ENCODE measurements at regions not wholly inside any gene's neighbourhood (a gene's known extent, or its start where the extent isn't known, plus 50 kb on each side); places are given as distances from the start of the nearest gene placed in this dataset.
"Not testable (repeated sequence)": the region's sequence is repeated elsewhere in the genome, so short reads cannot be mapped to it uniquely, and the experiment has no call there.

DNA sequence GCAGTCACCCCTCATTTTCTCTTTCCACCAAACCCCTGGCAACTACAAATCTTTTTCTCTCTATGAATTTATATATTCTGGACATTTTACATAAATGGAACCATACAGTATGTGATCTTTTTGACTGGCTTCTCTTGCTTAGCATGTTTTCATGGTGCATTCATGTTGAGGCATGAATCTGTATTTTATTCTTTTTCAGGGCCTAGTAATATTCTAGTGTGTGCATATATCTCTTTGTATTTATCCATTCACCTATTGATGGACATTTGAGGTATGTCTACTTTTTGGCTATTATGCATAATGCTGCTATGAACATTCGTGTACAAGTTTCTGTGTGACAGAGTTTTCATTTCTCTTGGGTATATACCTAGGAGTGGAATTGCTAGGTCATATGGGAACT lies 78.2 kb downstream of the HACD1 start:
- DNase-seq, result no peak

- DNase-seq, result no peak
Observed at GRCh38 chr10:17537281-17537680, 79.9 kb downstream of the HACD1 start.

- DNase-seq, result no peak
Observed at GRCh38 chr10:17536221-17536620, 81.0 kb downstream of the HACD1 start.

- DNase-seq, result no peak
Observed at GRCh38 chr10:17533731-17534130, 79.3 kb upstream of the ST8SIA6 start.

DNA sequence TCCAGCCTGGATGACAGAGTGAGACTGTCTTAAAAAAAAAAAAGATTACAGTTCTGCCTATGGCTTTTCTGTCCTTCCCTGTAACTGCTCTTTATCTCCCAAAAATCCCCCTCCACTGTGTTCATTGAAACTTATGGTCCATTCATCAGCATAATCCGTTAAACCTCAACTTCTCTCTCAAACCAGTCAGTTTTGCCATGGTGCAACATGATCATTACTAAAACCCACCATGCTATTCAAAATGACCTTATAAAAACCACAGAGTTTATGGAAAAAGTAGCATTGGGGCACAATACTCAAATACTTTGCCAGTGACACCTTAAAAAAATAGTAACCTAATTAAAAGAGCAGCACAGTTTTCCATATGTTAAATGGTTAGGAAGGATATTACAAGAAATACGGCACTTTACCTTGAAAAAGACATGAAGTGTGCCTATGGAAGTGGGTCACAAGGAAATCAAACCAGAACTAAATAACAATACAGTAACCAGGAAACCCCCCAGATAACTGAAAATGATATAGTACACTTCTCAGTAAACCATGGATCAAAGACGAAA lies 74.0 kb upstream of the ST8SIA6 start:
- DNase-seq, result no peak

DNA sequence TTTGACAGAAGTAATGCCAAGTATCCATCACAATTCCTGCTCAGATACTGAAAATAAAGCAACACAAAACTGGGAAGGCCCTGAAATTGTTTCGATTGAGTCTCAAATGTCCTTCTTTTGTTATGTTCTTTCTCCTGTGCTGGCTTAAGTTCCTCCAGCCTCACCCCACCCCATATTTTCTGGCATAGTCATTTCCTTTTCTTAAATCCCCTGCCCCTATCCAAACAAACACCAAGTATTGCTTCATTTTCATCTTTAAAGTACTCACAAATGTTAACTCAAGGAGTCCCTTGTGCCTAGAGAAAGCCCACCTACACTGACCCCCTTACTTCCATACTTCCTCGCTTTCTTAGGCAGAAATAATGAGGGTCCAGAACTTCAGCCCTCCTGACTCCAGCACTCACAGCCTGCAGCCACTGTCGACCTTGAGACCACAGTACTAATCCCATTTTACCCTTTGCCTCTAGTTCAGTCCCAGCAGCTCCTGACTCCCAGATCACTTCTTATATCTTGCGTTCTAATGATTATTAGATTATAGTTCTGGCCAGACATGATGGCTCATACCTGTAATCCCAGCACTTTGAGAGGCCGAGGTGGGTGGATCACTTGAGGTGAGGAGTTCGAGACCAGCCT lies 73.2 kb upstream of the ST8SIA6 start:
- DNase-seq, result no peak

DNA sequence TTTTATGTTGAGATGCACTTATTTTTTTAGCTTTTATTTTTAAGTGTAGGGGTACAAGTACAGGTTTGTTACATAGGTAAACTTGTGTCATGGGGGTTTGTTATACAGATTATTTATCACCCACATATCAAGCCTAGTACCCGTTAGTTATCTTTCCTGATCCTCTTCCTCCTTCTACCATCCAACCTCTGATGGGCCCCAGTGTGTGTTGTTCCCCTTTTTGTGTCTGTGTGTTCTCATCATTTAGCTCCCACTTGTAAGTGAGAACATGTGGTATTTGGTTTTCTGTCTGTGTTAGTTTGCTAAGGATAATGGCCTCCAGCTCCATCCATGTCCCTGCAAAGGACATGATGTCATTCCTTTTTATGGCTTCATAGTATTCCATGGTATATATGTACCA lies 72.2 kb upstream of the ST8SIA6 start:
- DNase-seq, result not testable (repeated sequence)

DNA sequence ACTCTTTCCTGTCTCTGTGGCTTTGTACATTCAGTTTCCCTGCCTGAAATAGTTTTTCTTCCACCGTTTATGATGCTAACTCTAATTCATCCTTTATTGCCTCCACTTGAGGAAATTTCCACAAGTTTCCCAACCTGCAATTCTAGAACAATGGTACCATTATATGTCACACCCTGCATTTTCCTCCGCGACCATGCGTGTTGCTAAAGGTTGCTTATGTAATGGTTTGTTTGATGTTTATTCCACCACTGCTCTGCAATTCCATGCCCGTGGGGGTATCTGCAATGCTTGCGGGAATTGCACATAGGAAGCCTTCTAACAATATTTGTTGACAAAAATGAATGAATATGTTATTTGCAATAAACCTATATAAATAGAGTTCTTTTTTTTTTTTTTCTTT lies 69.5 kb upstream of the ST8SIA6 start:
- no peak for DNase-seq

DNA sequence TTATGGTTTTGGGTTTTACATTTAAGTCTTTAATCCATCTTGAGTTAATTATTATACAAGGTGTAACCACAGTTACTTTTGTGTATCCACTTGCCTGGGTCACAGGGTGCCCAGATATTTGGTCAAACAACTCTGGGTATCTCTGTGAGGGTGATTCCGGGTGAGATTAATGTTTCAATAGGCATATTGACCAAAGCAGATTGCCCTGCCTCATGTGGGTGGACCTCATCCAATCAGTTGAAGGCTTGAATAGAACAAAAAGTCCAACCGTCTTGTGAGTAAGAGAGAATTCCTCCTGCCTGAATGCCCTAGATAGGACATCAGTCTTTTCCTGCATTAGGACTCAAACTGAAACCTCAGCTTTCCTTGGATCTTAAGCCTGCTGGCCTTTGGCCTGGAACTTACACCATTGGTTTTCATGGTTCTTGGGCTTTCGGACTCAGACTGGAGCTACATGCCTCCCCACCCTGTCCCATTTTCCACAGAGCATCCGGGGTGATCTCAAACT lies 68.9 kb upstream of the ST8SIA6 start:
- DNase-seq, result no peak

DNA sequence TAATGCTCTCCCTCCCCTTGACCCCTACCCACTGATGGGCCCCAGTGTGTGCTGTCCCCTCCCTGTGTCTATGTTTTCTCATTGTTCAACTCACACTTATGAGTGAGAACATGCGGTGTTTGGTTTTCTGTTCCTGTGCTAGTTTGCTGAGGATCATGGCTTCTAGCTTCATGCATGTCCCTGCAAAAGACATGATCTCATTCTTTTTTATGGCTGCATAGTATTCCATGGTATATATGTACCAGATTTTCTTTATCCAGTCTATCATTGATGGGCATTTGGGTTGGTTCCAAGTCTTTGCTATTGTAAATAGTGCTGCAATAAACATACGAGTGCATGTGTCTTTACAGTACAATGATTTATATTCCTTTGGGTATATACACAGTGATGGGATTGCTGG lies 67.9 kb upstream of the ST8SIA6 start:
- DNase-seq, result not testable (repeated sequence)

- no peak for DNase-seq
Observed at GRCh38 chr10:17519457-17519856, 65.1 kb upstream of the ST8SIA6 start.

- no peak for DNase-seq
Observed at GRCh38 chr10:17518338-17518737, 63.9 kb upstream of the ST8SIA6 start.

DNA sequence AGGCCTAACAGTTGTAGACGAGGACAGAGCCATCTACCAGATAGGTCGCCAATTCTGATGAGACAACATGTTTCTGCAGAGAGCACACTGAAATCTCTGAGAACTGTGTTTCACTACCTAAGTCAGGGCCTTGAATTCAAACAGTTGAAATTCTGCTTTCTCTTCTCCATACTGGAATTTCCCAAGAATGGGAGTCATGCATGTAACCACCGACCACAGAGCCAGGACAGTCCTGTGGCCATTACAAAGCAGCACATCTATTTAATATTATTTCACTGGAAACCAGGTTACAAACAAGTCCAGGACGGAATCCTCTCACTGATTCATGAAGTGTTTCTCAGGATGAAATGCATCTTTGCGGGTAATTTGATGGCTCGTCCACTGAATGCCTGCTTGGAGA lies 62.0 kb upstream of the ST8SIA6 start:
- DNase-seq, result no peak

DNA sequence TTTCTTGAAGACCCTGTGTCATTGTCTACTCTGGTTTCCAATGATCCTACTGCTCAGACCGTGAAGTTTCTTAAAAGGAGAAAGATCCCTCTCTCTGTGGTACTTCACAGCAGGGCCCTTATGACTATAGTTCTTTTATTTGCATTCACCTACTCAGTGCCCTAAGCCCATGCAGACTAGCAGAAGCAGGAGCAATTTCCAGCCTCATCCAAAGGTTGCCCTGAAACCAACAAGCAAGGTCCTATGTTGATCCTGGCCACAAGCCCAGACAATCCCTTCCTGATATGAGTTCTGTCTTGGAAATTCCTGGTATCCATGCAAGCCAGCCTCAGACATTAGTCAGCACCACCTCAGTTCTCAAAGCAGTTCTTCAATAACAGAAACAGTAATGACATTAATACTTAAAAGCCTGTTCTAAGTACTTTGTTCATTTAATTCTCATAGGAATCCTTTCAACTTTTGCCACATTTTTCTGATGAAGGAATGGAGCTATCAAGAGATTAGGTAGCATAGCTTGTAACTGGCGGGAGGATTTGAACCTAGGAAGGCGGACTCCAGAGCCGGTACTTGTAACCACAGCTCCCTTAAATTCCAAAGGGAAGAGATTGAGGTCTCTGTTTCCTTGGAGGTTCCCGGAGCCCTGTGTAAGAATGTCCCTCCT lies 58.1 kb upstream of the ST8SIA6 start:
- peak; percentile 4 for DNase-seq

DNA sequence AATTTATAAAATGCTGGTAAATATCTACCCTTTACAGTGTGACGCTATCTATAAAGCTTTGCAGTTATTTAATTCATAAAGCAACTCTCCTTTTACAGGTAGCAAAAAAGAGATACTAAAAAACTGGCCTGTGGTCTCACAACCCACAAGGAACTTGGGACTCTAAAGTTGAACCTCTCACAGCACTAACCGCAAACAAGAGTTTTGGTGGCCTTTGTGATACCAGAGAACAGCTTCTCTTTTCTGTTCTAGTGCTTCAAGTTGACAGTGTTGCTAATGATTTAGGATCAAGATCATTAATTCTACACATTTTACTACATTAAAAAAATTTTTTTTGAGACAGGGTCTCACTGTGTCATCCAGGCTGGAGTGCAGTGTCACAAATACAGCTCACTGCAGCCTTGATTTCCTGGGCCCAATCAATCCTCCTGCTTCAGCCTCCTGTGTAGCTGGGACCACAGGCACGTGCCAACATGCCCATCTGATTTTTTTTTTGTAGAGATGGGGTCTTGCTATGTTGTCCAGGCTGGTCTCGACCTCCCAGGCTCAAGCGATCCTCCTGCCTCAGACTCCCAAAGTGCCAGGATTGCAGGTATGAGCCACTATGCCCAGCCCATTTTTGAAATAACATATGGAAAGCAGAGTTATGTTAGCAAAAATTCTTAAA lies 56.0 kb upstream of the ST8SIA6 start:
- no peak for DNase-seq

GRCh38 chr10:17507538-17507937 lies 53.1 kb upstream of the ST8SIA6 start:
- no peak for DNase-seq

GRCh38 chr10:17506856-17507471 lies 52.6 kb upstream of the ST8SIA6 start:
- no peak for DNase-seq

GRCh38 chr10:17506390-17506789 lies 52.0 kb upstream of the ST8SIA6 start:
- DNase-seq, result no peak

GRCh38 chr10:17504547-17505245 lies 50.3 kb upstream of the ST8SIA6 start:
- DNase-seq, result no peak
